CD4-positive, alpha-beta T cell treated with Interleukin-21 for 1 hour (primary cell): ENCODE measurements at regions not wholly inside any gene's neighbourhood (a gene's known extent, or its start where the extent isn't known, plus 50 kb on each side); places are given as distances from the start of the nearest gene placed in this dataset.

Source experiments
- DNase-seq: peaks from one replicate; pipeline ENCODE4 v3.0.0-alpha.2; 2020

- no peak for DNase-seq
Observed at GRCh38 chr4:104969394-104970082, 177.1 kb upstream of the TET2 start.

- no peak for DNase-seq
Observed at GRCh38 chr4:104971462-104971861, 175.2 kb upstream of the TET2 start.

DNA sequence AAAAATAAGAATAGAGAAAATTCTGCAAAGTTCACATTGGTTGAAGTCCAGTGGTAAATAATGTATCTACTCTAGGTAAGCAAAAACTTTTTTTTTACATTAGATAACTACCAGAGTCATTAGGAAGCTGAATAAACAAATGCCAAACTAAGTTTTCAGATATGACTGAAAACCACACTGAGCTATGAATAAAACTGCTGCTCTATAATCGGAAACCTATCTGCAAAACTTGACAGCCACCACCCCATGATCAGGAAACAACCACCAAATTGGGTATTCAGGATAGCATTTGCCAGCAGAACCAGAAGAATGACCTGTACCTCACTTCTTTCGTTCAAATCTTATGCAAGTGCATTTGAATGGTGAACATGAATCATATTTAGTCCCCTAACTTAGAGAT lies 173.0 kb upstream of the TET2 start:
- no peak for DNase-seq

GRCh38 chr4:104975617-104976016 lies 171.1 kb upstream of the TET2 start:
- no peak for DNase-seq

DNA sequence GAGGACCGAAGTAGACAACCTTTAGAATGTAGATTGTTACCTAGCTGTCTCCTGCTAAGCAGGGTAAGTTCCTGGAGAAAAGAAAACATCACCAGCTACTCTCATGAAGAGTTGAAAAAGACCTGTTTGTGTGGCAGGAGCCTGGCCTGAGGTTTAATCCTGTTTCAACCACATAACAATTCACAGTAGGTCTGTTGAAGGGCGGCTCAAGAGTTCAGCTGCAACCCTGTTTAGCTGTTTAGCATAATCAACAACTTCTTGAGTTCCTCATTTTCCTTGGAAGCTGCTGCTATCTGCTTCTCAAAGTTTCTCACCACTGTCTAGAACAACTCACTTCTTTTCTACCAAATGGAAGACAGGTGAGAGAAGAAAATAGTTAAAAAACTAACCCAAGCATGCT lies 170.4 kb upstream of the TET2 start:
- DNase-seq, result no peak

DNA sequence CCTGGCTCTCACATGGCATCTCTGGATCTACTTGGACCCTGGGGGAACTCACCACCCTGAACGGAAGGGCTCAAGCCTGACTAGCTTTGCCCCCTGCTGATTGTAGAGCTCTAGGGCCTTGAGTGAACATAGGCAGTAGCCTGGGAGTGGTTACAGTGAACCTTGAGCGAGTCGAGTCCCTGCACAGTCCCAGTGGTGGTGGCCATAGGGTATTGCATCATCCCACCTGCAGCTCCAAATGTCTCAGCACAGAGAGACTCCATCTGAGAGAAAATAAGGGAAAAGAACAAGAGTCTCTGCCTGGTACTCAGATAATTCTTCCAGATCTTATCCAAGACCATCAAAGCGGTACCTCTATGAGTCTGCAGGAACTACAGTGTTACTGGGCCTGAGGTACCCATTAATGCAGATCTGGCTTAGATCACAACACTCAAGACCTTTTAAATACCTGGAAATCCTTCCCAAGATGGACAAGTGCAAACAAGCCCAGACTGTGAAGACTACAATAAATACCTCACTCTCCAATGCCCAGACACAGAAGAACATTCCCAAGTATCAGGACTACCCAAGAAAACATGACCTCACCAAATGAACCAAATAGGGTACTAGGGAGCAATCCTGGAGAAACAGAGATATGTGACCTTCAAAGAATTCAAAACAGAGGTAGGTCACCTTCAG lies 167.5 kb upstream of the TET2 start:
- DNase-seq, result no peak

- no peak for DNase-seq
Observed at GRCh38 chr4:104983615-104984179, 163.0 kb upstream of the TET2 start.

DNA sequence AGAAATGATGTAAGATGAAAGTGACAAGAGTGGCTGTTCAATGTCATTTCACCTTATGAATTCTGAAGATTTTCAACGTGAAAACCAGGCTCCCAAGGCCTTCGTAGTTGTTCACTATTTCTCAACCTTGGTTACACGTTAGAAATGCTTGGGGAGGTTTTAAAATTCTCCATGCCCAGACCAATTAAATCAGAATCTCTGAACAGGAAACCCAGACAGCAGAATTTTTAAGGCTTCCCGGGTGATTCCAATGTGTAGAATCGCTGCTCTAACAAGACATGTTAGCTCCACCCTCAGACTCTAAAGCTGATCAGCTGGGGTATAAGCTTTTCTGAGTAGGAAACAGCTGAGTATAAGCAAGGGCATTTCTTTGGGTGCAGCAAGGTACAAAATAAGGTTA lies 160.4 kb upstream of the TET2 start:
- DNase-seq, result no peak

DNA sequence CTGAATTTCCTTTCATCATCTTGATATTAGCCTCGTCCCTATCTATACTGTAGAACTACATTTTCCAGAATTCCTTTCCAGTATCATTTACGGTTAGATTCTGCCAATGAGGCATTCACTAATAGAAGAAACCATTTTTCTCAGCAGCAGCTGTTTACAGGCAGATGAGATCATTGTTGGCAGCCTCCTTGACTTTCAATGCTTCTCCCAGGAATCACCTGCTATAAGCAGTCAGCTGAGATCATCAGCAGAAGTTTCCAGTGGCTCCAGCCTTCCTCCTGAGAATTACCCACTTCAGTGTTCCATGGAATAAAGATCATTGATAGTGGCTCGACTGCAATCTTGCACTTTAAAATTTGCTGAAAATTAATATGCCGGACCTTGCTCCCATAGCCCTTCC lies 157.3 kb upstream of the TET2 start:
- no peak for DNase-seq

DNA sequence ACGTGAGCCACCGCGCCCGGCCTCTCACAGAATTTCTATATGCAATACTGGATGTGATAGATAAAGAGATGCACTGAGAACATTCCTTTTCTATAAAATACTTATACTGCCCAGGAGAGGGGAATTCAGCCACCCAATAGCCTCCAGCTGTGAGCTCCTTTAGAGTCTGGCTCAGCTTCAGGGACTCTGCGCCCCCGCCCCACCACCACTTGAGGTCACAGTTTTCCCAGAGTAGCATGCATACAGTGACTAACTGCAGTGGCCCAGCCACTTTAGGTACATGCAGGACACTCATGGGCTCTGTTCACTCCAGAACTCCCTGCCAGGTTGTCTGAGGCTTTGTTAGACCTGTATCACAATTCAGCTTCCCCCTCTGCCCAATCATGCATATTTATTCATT lies 144.4 kb upstream of the TET2 start:
- no peak for DNase-seq

GRCh38 chr4:105014234-105014633 lies 132.4 kb upstream of the TET2 start:
- DNase-seq, result no peak

DNA sequence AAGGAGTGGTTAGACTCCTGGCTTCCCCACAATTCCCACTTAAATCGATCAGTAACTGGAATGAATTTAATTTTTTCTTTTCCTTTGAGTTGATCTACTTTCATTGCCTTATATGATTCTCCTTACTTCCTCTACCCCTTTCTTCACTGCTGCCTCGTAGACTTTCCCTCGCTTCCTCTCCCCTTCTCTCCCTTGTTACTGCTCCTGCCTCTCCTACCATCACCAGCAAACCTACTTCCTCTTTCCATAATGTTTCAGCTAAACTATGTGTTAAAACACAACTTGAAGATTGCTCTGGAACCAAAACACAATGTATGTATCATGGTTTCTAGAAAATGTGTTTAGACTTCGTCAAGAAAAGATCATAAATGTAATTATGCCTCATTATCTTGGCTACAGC lies 132.0 kb upstream of the TET2 start:
- no peak for DNase-seq

DNA sequence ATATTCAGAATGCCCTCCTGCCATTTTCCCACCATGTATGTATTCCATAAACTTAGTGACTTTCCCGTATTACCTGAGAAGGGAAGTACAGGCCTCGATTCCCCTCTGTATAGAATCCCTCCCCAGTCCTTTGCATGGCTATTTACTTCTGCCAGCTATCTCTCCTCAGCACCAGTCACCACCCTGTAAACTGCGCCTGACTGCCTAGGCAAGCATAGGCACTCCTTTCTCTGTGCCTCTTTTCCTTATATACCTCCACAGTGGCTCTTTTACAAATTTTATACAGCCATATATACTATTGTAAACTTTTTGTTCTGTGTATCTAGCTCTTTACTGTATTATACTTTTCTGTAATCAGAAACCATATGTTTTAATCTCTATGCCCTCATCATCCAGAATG lies 130.9 kb upstream of the TET2 start:
- no peak for DNase-seq

- DNase-seq, result no peak
Observed at GRCh38 chr4:105022811-105023667, 123.6 kb upstream of the TET2 start.

GRCh38 chr4:105023668-105024055 lies 123.0 kb upstream of the TET2 start:
- no peak for DNase-seq

DNA sequence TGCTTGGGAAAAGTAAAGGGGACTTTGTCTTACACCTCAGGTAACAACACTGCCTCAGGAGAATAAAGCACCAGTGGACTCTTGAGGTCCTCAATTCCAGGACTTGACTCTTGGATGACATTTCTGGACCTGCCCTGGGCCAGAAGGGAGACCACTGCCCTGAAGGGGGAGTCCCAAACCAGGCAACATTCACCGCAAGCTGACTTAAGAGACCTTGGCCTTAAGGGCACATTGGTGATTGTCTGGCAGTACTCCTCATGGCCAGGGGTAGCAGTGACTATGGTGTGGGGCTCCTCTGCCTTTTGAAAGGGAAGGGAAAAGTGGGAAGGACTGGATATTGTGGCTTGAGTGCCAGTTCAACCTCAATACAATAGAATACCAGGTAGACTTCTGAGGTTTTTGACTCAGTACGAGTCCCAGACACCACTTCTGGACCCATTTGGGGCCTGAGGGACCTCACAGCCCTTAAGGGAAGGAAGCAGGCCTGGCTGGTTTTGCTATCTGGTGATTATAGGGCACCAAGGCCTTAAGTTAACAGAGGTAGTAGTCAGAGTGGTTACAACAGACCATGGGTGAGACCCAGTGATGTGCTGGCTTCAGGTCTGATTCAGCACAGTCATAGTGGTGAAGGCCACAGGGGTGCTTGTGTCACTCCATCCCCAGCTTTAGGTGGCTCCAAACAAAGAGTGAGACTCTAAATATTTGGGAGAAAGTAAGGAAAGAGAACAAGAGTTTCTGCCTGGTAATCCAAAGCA lies 121.2 kb upstream of the TET2 start:
- DNase-seq, result no peak

- DNase-seq, result no peak
Observed at GRCh38 chr4:105036991-105037390, 109.7 kb upstream of the TET2 start.

DNA sequence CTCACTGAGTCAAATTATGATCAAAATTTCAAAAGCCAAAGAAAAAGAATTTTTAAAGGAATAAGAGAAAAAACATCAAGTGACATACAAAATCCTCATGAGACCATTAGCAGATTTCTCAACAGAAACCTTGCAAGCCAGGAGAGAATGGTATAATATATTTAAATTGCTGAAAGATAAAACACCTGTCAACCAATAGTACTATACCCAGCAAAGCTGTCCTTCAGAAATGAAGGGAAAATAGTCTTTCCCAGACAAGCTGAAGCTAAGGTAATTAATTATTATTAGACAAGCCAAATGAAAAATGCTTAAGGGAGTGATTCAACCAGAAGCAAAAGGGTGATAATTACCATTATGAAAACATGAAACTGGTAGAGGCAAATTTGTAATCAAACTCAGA lies 104.2 kb upstream of the TET2 start:
- DNase-seq, result no peak

- no peak for DNase-seq
Observed at GRCh38 chr4:105050896-105051295, 95.8 kb upstream of the TET2 start.

DNA sequence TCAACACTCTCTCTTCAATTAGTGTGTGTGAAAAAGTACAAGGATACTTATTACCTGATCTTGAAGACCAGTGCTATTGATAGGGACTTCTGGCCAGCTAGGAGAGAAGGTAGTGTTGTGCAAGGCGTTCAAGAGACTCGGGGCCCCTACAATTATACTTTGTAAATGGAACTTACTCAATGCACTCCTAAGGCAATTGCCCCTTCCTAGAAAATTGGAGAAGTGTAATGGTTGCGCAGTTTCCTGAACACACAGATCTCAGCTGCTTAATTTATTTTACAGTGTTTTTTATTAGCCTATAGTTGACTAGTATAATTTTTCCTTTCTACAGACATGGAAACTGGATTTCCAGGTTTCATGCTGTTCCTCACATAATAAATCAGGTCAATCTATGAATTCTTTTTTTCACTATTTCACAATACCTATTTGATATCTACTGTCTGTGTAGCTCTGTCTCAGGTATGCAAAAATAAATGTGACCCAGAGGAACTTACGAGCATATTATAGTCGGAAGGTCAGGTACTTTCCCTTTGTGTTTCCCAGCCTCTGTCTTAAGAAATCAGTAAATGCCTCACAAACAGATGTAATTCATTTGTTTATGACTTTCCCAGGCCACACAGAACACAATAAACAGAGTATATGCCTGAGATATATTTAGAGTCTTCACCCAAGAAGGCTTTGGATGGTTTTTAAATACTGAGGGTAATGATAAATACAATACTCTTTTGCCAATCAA lies 89.1 kb upstream of the TET2 start:
- no peak for DNase-seq

- no peak for DNase-seq
Observed at GRCh38 chr4:105058177-105058812, 88.4 kb upstream of the TET2 start.

- peak; percentile 21 for DNase-seq
Observed at GRCh38 chr4:105059337-105059736, 87.3 kb upstream of the TET2 start.
